ENCODE measurements at regions not wholly inside any gene's neighbourhood (a gene's known extent, or its start where the extent isn't known, plus 50 kb on each side); places are given as distances from the start of the nearest gene placed in this dataset.

- TF ChIP-seq CTCF (IDR thresholded peaks at IDR 0.05; ENCODE audit: insufficient read depth, low read depth, low read length): no peak
- TF ChIP-seq EZH2 (IDR thresholded peaks at IDR 0.05; ENCODE audit: insufficient read depth, low read length): no peak
Measured at GRCh38 chr5:97478483-97478882, 295.4 kb upstream of the RIOK2 start.
